GM23338 (cell line): ENCODE measurements at regions not wholly inside any gene's neighbourhood (a gene's known extent, or its start where the extent isn't known, plus 50 kb on each side); places are given as distances from the start of the nearest gene placed in this dataset.

Experiments used
- ATAC-seq: fragments of 200-7000 bp; cut with Tn5 transposase; 3 replicates; pipeline ENCODE4 v1.9.1; 2020
- DNase-seq: peaks from one replicate; pipeline ENCODE4 v3.0.0-alpha.2; 2015; ENCODE audit warnings: low spot score
- H2AFZ ChIP-seq: fragments of 200-600 bp; sonication (generic); 2 replicates; pipeline ENCODE4 v1.8.0; 2016; ENCODE audit warnings: antibody characterized with exemption, mild to moderate bottlenecking, moderate library complexity
- H3F3A ChIP-seq: fragments of 200-600 bp; sonication (generic); replicated peaks from 2 replicates; pipeline ENCODE4 v1.8.0; 2017; ENCODE audit warnings: antibody characterized with exemption, mixed run types, low read depth
- H3K27ac ChIP-seq: fragments of 200-600 bp; sonication (generic); 2 replicates; pipeline ENCODE4 v1.6.1; 2016; ENCODE audit warnings: low read depth
- H3K27me3 ChIP-seq: fragments of 200-600 bp; sonication (generic); 2 replicates; pipeline ENCODE4 v1.8.0; 2016; ENCODE audit warnings: mild to moderate bottlenecking, mixed run types, moderate library complexity; ENCODE audit not compliant: insufficient read depth
- H3K36me3 ChIP-seq: fragments of 200-600 bp; sonication (generic); 2 replicates; pipeline ENCODE4 v1.8.0; 2016; ENCODE audit warnings: mild to moderate bottlenecking; ENCODE audit not compliant: insufficient read depth
- H3K4me1 ChIP-seq: fragments of 200-600 bp; sonication (generic); 2 replicates; pipeline ENCODE4 v1.8.0; 2016; ENCODE audit warnings: mild to moderate bottlenecking, moderate library complexity; ENCODE audit not compliant: insufficient read depth
- H3K4me2 ChIP-seq: fragments of 200-600 bp; sonication (generic); 2 replicates; pipeline ENCODE4 v1.7.1; 2017; ENCODE audit warnings: mixed run types
- H3K4me3 ChIP-seq: fragments of 200-600 bp; sonication (generic); 2 replicates; pipeline ENCODE4 v1.6.1; 2016; ENCODE audit warnings: mixed run types
- H3K79me2 ChIP-seq: fragments of 200-600 bp; sonication (generic); replicated peaks from 2 replicates; pipeline ENCODE4 v1.8.0; 2017; ENCODE audit warnings: mild to moderate bottlenecking; ENCODE audit not compliant: insufficient read depth
- H3K9me2 ChIP-seq: fragments of 200-600 bp; sonication (generic); 2 replicates; pipeline ENCODE4 v1.8.0; 2017; ENCODE audit not compliant: insufficient read depth
- H4K20me1 ChIP-seq: fragments of 200-600 bp; sonication (generic); replicated peaks from 2 replicates; pipeline ENCODE4 v1.8.0; 2017; ENCODE audit warnings: mild to moderate bottlenecking; ENCODE audit not compliant: insufficient read depth
- H3K27ac Mint-ChIP-seq: 2 replicates; pipeline ENCODE4 v1.8.0; 2020; ENCODE audit warnings: inconsistent platforms, mild to moderate bottlenecking, moderate library complexity, mixed read lengths
- H3K27me3 Mint-ChIP-seq: 3 replicates; pipeline ENCODE4 v1.8.0; 2022; ENCODE audit warnings: low read depth, mild to moderate bottlenecking, moderate library complexity, mixed read lengths, inconsistent platforms; ENCODE audit not compliant: insufficient read depth, poor library complexity
- H3K36me3 Mint-ChIP-seq: 3 replicates; pipeline ENCODE4 v1.8.0; 2021; ENCODE audit warnings: low read depth, mild to moderate bottlenecking, inconsistent platforms, moderate library complexity, mixed read lengths
- H3K4me1 Mint-ChIP-seq: 3 replicates; pipeline ENCODE4 v1.8.0; 2020; ENCODE audit warnings: mild to moderate bottlenecking, inconsistent platforms, mixed read lengths
- H3K4me3 Mint-ChIP-seq: 3 replicates; pipeline ENCODE4 v1.8.0; 2021; ENCODE audit warnings: moderate library complexity, mild to moderate bottlenecking, inconsistent platforms, mixed read lengths
- H3K9me3 Mint-ChIP-seq: 3 replicates; pipeline ENCODE4 v1.8.0; 2020; ENCODE audit warnings: moderate library complexity, mild to moderate bottlenecking, inconsistent platforms, mixed read lengths
- EZH2 ChIP-seq: fragments of 200-600 bp; sonication (generic); IDR thresholded peaks from one replicate; pipeline ENCODE4 v1.8.0; 2017; ENCODE audit warnings: antibody characterized with exemption, mild to moderate bottlenecking, low read depth; ENCODE audit not compliant: unreplicated experiment
- JUNB ChIP-seq: IDR thresholded peaks from one replicate; pipeline ENCODE4 v1.6.1; 2016; ENCODE audit warnings: antibody characterized with exemption; ENCODE audit not compliant: unreplicated experiment
- NANOG ChIP-seq: IDR thresholded peaks from 2 replicates; pipeline ENCODE4 v1.6.1; 2016; ENCODE audit warnings: antibody characterized with exemption, borderline replicate concordance
- REST ChIP-seq: IDR thresholded peaks from one replicate; pipeline ENCODE4 v1.6.1; 2018; ENCODE audit warnings: antibody characterized with exemption; ENCODE audit not compliant: unreplicated experiment
- STAT1 ChIP-seq: IDR thresholded peaks from one replicate; pipeline ENCODE4 v1.6.1; 2016; ENCODE audit warnings: antibody characterized with exemption; ENCODE audit not compliant: unreplicated experiment
- ZNF462 ChIP-seq: fragments of 250-450 bp; sonication (Bioruptor Pico); IDR thresholded peaks from 2 replicates; pipeline ENCODE4 v1.5.0; 2020; ENCODE audit warnings: mild to moderate bottlenecking, moderate library complexity

- H3K79me2 ChIP-seq, result no peaks in the 10 kb centered on the region
- no peaks in the 10 kb centered on the region for H3K36me3 ChIP-seq
- no peak overlapping the region for H3K4me3 Mint-ChIP-seq
- H3K27ac Mint-ChIP-seq, result no peak overlapping the region
- no peak overlapping the region for H3K4me3 ChIP-seq
- H3K4me2 ChIP-seq, result no peak overlapping the region
- DNase-seq, result no peak
- ATAC-seq, result no peak
- 0 out of 2 replicates have a peak, but pooled peaks cover 3% of the 10 kb centered on the region for H3K9me2 ChIP-seq
- H3K4me1 ChIP-seq, result no peaks in the 10 kb centered on the region
- H2AFZ ChIP-seq, result no peak overlapping the region
- H3K27ac ChIP-seq, result no peak overlapping the region
- H3K4me1 Mint-ChIP-seq, result no peaks in the 10 kb centered on the region; the same call in 2 of the 3 replicates
- H3K9me3 Mint-ChIP-seq, result peaks cover 14% of the 10 kb centered on the region
- no peaks in the 10 kb centered on the region for H4K20me1 ChIP-seq
- H3K27me3 Mint-ChIP-seq, result peaks cover 2% of the 10 kb centered on the region
- TF ChIP-seq ZNF462 (CRISPR knock-in tag), result no peak
- no peaks in the 10 kb centered on the region for H3K27me3 ChIP-seq
- no peaks in the 10 kb centered on the region for H3F3A ChIP-seq
- H3K36me3 Mint-ChIP-seq, result peaks cover 4% of the 10 kb centered on the region; the same call in 1 of the 3 replicates
Measured at GRCh38 chr5:10891193-10891592, 130.2 kb upstream of the DAP start.

- Histone ChIP-seq H3K9me2 (0 out of 2 replicates have a peak, but pooled peaks cover 3% of the 10 kb centered on the region), H3K4me3 (no peak overlapping the region), H3K27me3 (no peaks in the 10 kb centered on the region), H2AFZ (no peak overlapping the region), H3F3A (no peaks in the 10 kb centered on the region), H3K4me2 (no peak overlapping the region), H3K27ac (no peak overlapping the region), H3K36me3 (no peaks in the 10 kb centered on the region), H3K4me1 (no peaks in the 10 kb centered on the region), H3K79me2 (no peaks in the 10 kb centered on the region), H4K20me1 (no peaks in the 10 kb centered on the region)
- Mint-ChIP-seq H3K27me3 (peaks cover 4% of the 10 kb centered on the region), H3K36me3 (peaks cover 4% of the 10 kb centered on the region; the same call in 1 of the 3 replicates), H3K4me3 (no peak overlapping the region), H3K4me1 (no peaks in the 10 kb centered on the region), H3K27ac (no peak overlapping the region), H3K9me3 (peaks cover 14% of the 10 kb centered on the region)
- ATAC-seq (no peak), DNase-seq (no peak)
- TF ChIP-seq REST (no peak), JUNB (no peak), EZH2 (no peak), NANOG (no peak), STAT1 (no peak)
Measured at GRCh38 chr5:10886497-10886896, 125.5 kb upstream of the DAP start.
